ENCODE measurements at regions not wholly inside any gene's neighbourhood (a gene's known extent, or its start where the extent isn't known, plus 50 kb on each side); places are given as distances from the start of the nearest gene placed in this dataset.
"Not testable (repeated sequence)": the region's sequence is repeated elsewhere in the genome, so short reads cannot be mapped to it uniquely, and the experiment has no call there.

DNA sequence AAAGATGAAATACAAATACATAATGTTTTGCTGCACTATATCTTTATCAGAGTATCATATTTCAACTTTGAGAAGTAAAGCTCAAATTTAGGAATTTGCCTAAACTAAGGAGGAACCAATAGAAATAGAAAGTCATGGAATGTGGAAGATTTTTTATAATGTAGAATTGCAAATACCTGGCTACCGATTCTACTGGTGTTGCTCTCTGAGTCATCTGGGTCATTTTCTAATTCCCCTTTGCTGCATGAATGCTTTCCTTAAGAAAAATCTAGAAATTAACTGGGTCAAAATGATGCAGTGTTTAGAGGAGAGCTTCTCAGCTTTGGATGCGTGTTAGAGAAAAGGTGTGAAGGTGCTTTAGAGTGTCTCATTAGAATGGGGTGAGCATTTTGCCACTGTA, 568.9 kb upstream of the ANKRD30A start:
- DNase-seq (ENCODE audit: low read depth in 2 of 2), result no peak

- no peak for DNase-seq (ENCODE audit: low read depth in 2 of 2)
These were observed 570.4 kb upstream of the ANKRD30A start for GRCh38 chr10:36555036-36555435.

DNA sequence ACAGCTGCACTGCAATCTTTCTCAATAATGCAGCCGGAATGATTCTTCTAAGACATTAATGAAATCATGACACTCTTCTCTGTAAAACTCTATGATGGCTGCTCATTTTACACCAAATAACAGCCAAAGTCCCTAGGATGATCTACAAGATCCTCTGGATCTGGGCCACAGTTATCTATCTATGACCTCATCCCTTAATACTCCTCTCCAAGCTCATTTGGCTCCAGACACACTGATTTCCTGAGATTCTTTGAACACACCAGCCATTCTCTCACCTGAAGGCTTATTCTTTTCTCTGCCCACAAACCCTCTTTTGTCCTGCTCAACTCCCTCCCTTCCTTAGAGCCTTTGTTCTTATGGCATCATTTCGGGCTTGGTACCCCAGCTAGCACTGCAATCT, 577.4 kb upstream of the ANKRD30A start:
- no peak for DNase-seq (ENCODE audit: low read depth in 2 of 2)

- no peak for DNase-seq (ENCODE audit: low read depth in 2 of 2)
These were observed 582.9 kb upstream of the ANKRD30A start for GRCh38 chr10:36542493-36542892.

GRCh38 chr10:36540611-36541010, 584.8 kb upstream of the ANKRD30A start:
- DNase-seq (ENCODE audit: low read depth in 2 of 2), result no peak

- no peak for DNase-seq (ENCODE audit: low read depth in 2 of 2)
These were observed 586.3 kb upstream of the ANKRD30A start for GRCh38 chr10:36538953-36539586.

GRCh38 chr10:36534471-36535002, 590.9 kb upstream of the ANKRD30A start:
- DNase-seq (ENCODE audit: low read depth in 2 of 2), result no peak

DNA sequence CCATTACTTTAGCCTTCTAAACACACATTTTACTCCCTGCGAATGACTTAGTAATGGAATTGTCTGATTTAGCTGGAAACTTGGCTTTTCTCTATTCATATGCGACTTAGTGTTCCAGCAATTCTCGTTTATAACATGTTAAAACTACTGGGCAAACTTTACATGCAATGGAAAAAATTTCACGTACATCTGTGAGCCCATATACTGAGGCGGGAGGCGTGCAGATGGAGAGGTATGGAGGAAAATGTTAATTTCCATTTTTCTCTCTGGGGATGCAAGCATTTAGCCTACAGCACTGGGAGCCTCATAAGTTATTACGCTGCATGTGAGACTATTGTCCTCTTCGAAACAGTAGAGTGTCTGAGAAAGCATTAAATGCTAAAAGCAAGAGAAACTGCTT, 591.5 kb upstream of the ANKRD30A start:
- no peak for DNase-seq (ENCODE audit: low read depth in 2 of 2)

DNA sequence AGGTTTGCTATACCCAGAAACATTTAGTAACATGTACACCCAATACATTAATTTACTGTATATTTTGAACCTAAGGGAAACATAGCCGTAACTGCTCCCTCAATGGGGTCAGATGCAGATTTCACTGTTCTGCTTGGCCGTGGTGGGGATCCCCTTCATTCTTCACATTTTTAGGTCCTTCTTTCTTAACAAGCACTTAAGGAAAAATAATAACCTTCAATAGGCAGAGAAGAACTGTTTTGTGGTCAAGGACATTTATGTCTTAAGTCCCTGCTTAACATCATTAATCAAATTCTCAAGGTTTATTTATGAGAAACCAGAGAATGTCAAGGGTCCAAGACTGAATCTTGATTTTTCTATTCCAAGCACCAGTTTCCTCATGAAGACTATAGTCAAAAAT, 592.1 kb upstream of the ANKRD30A start:
- DNase-seq (ENCODE audit: low read depth in 2 of 2), result no peak

- no peak for DNase-seq (ENCODE audit: low read depth in 2 of 2)
These were observed 593.8 kb upstream of the ANKRD30A start for GRCh38 chr10:36531621-36532020.

GRCh38 chr10:36526033-36526432, 599.4 kb upstream of the ANKRD30A start:
- DNase-seq (ENCODE audit: low read depth in 2 of 2), result no peak

DNA sequence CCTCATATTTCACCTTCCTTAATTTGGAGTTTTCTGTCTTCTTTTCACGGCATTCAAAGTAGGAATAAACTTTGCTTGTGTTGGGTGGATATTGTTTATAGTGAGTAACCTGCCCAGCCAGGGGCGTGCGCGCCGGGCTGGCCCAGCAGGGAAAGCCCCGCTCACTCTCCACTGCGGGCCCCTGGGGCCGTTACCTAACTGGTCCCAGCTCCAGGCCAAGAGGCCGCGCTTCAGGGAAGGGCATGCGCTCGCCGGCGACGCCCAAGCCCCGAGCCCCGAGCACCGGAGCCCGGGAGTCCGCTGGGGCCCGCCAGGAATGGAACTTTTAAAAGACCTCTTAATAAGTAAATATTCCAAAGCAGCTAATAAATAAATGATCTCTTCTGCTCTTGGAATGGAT, 601.3 kb upstream of the ANKRD30A start:
- DNase-seq (ENCODE audit: low read depth in 2 of 2), result not testable (repeated sequence)

GRCh38 chr10:36519909-36520308, 605.5 kb upstream of the ANKRD30A start:
- DNase-seq (ENCODE audit: low read depth in 2 of 2), result no peak

DNA sequence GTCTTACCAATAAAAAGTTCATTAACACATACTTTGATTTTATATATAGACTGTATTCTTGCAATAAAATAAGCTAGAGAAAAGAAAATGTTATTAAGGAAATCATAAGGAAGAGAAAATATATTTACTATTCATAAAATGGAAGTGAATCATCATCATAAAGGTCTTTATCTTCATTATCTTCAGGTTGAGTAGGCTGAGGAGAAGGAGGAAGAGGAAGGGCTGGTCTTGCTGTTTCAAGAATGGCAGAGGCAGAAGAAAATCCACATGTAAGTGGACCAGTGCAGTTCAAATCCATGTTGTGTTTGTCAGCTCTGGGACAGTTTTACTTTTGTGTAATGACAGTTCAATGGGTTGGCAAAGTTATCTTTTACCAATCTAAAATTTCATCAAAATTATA, 609.1 kb upstream of the ANKRD30A start:
- no peak for DNase-seq (ENCODE audit: low read depth in 2 of 2)

DNA sequence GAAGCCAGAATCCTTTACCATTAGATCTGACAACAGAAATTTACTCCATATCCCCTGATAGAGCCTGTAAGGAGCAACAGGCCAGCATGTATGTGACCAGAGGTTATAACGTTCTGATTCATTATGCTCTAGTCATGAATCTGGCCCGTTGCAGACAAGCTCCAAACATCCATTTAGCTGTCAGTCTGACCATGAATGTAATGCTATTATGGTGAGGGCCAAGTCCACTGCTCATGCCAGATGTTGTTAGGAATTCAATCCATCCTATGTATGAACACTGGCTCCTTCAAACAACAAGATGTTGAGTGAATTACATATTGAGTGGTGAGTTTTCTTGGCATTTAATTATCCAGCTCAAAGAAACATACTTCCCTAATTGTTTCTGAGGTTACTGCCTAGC, 610.1 kb upstream of the ANKRD30A start:
- no peak for DNase-seq (ENCODE audit: low read depth in 2 of 2)

GRCh38 chr10:36507715-36508114, 617.7 kb upstream of the ANKRD30A start:
- DNase-seq (ENCODE audit: low read depth in 2 of 2), result no peak

GRCh38 chr10:36506697-36507496, 618.5 kb upstream of the ANKRD30A start:
- DNase-seq (ENCODE audit: low read depth in 2 of 2), result no peak

DNA sequence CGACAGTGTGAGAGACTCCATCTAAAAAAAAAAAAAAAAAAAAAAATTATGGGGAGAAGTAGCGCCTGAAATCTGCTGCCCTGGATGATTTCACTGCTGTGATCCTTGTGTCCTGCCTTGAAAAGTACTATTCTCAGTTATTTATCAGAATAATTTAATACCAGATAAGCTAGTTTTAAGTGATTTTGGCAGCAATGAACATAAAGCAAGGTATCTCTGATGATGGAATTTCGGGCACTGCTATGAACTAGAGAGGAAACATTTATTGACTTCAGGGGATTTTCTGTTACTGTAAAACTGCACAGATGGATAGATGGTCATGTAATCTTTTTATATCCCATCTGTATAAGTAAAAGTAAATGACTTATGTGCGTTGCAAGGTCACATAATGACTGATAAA, 619.1 kb upstream of the ANKRD30A start:
- no peak for DNase-seq (ENCODE audit: low read depth in 2 of 2)

GRCh38 chr10:36504758-36505157, 620.6 kb upstream of the ANKRD30A start:
- no peak for DNase-seq (ENCODE audit: low read depth in 2 of 2)

GRCh38 chr10:36500266-36500665, 625.1 kb upstream of the ANKRD30A start:
- no peak for DNase-seq (ENCODE audit: low read depth in 2 of 2)

DNA sequence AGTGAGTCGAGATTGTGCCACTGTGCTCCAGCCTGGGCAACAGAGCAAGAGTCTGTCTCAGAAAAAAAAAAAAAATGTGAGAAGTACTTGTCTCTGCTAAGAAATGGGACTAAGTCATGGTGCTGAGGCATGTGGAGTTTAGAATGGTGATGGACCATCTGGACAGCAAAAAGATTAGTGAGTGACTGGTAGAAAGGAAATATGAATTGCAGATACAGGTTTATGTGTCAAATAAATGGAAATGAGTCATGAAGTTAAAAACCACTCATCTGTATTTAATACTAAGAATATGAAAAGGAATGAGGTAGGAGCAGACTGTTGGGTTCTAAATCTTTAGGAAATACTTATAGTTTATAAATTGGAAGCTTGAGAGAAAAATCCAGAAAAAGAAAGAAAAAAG, 625.7 kb upstream of the ANKRD30A start:
- no peak for DNase-seq (ENCODE audit: low read depth in 2 of 2)

DNA sequence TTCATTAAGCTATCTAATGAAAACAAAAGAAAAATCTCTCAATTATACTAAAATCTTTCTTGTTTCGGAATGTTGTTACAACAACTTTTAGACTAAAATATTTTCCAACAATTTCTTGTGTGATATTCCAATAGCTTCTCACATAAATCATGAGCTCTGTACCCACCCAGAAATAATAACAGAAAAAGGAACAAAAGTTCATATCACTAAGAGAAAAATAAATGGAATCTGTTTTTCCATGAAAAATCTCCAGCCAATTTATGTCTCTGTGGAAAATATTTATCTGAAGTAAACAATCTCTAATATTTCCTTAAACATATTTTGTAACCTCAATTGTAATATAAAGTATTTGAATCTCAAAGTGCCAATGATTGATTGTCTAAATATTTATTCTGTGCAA, 628.6 kb upstream of the ANKRD30A start:
- no peak for DNase-seq (ENCODE audit: low read depth in 2 of 2)

DNA sequence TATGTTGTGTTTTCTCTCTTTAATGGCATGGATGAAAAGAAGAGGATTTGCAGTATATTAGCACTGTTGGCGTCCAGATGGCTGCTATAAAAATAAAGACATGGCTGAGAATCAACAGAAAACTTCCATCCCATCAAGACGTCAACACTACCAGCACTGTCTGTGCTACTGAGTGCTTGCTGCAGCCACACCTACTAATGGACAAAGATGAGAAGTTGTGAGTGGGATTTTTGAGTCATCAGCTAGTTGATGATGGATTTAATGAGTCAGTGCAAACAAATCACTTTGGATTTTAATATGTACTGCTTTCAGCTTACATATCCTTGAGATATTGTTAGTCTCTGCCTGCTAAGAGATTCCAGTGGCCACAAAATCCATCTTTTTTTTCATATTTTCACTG, 631.0 kb upstream of the ANKRD30A start:
- no peak for DNase-seq (ENCODE audit: low read depth in 2 of 2)

Data from stimulated activated CD4-positive, alpha-beta T cell treated with anti-CD3 and anti-CD28 coated beads, Interleukin-4, amount 100 ng/mL, for 48 hours (primary cell).